ENCODE measurements at regions not wholly inside any gene's neighbourhood (a gene's known extent, or its start where the extent isn't known, plus 50 kb on each side); places are given as distances from the start of the nearest gene placed in this dataset.

- Histone ChIP-seq H3K4me1 (ENCODE audit: control insufficient read depth, extremely low read depth, insufficient read depth, low read length) (peaks cover 8% of the 10 kb centered on the region), H3K4me2 (ENCODE audit: insufficient read depth, low read length) (no peak overlapping the region), H3K79me2 (ENCODE audit: control insufficient read depth, insufficient read depth, low read length) (no peaks in the 10 kb centered on the region), H3K9me1 (replicated peaks; ENCODE audit: control insufficient read depth, extremely low read depth, insufficient read depth, low read length) (no peaks in the 10 kb centered on the region), H2AFZ (ENCODE audit: low read depth, low read length) (no peak overlapping the region), H3K9ac (replicated peaks; ENCODE audit: extremely low read depth, insufficient read depth, low read length) (no peak overlapping the region), H3K36me3 (ENCODE audit: control insufficient read depth in 2 of 2, extremely low read depth in 1 of 2, insufficient read depth in 2 of 2, low read length in 2 of 2) (no peaks in the 10 kb centered on the region), H3K4me3 (replicated peaks in 1 of 3; ENCODE audit: insufficient read depth in 1 of 3, low read depth in 1 of 3, low read length in 3 of 3) (no peak overlapping the region), H3K27ac (ENCODE audit: insufficient read depth, low read depth, low read length) (no peak overlapping the region), H4K20me1 (replicated peaks; ENCODE audit: control insufficient read depth, extremely low read depth, insufficient read depth, low read length) (no peaks in the 10 kb centered on the region), H3K27me3 (ENCODE audit: control insufficient read depth in 2 of 2, insufficient read depth in 2 of 2, low read length in 2 of 2) (no peaks in the 10 kb centered on the region), H3K9me3 (replicated peaks; ENCODE audit: control insufficient read depth, insufficient read depth, low read length) (no peaks in the 10 kb centered on the region)
- ChIA-PET POLR2A (no interaction called here), CTCF (interaction anchor here (1.3 to 7.0 kb wide), 10 partner anchors 257 to 557 kb away, joined by 3 to 107 read pairs (median 9); partner anchors contain the start of gene ELL2)
- intact Hi-C loops (cut with micrococcal nuclease) (loop anchor here (5.0 to 10.0 kb wide), 4 partner anchors 81 to 696 kb away; no protein-coding TSS in a partner anchor), dilution Hi-C loops (cut with MboI; ENCODE audit: extremely low pct_ligation_motif_present, low sequenced_read_pairs) (loop anchor here (25.0 kb wide), 1 partner anchor 376 kb away; the partner anchor contains the start of gene ELL2)
- TF ChIP-seq CTCF (IDR thresholded peaks at IDR 0.05; ENCODE audit: extremely low read depth in 1 of 2, insufficient read depth in 1 of 2, low read depth in 1 of 2, low read length in 2 of 2) (no peak), POLR2A (IDR thresholded peaks at IDR 0.05; ENCODE audit: low read depth, low read length) (no peak), GATA2 (IDR thresholded peaks at IDR 0.05; ENCODE audit: insufficient read depth, insufficient read length, low read depth, low read length) (no peak), JUN (IDR thresholded peaks at IDR 0.05; ENCODE audit: borderline replicate concordance, insufficient read depth, insufficient read length, low read depth) (no peak), POLR2AphosphoS5 (IDR thresholded peaks at IDR 0.05; ENCODE audit: insufficient read depth, low read depth, low read length) (no peak), MYC (IDR thresholded peaks at IDR 0.05; ENCODE audit: low read depth, low read length) (no peak), FOS (IDR thresholded peaks at IDR 0.05; ENCODE audit: borderline replicate concordance, insufficient read depth, low read length) (no peak), EZH2 (IDR thresholded peaks at IDR 0.05; ENCODE audit: borderline replicate concordance, low read depth, low read length, severe bottlenecking) (no peak), MAX (IDR thresholded peaks at IDR 0.05; ENCODE audit: insufficient read depth, insufficient read length) (no peak)
- no TSS peak for BruUV-seq (replicated peaks)
- DNase-seq (ENCODE audit: low read depth, low spot score) (no peak), FAIRE-seq (no peak)
Observed at GRCh38 chr5:96338091-96338490, 95.0 kb downstream of the PCSK1 start.
